K562 (cell line): ENCODE measurements at regions not wholly inside any gene's neighbourhood (a gene's known extent, or its start where the extent isn't known, plus 50 kb on each side); places are given as distances from the start of the nearest gene placed in this dataset.

Source experiments
- ATAC-seq: fragments of 200-7000 bp; cut with Tn5 transposase; 3 replicates; pipeline ENCODE4 v1.9.1; 2020; ENCODE audit warnings: moderate library complexity
- BruUV-seq: library from RNA; stranded (reverse); fragments of 400-500 nt; replicated peaks from 2 replicates; lab custom pipeline; 2021; lab: Mats Ljungman, UMichigan
- CTCF ChIA-PET: fragments of 300-600 bp; formaldehyde crosslinking; extraction: SDS; loops from one replicate; lab custom pipeline; 2021; ENCODE audit warnings: low intra/inter-chr PET ratio; lab: Yijun Ruan, JAX
- POLR2A ChIA-PET: fragments of 300-600, 350-650 bp; sonication (Branson Sonifier 250); formaldehyde crosslinking; extraction: SDS; loops from one replicate; lab custom pipeline; 2021; ENCODE audit warnings: antibody characterized with exemption, inconsistent platforms; lab: Yijun Ruan, JAX
- DNase-seq, 4 experiments: peaks; one replicate each; pipeline versions ENCODE4 v3.0.0 to v3.0.0-alpha.2; 2011 to 2018; ENCODE audit warnings: low spot score in 3 of 4, mixed read lengths in 3 of 4; ENCODE audit errors: extremely low read depth in 1 of 4
- FAIRE-seq: peaks from 2 replicates; lab custom pipeline; 2011; peaks lifted over from hg19 to GRCh38; lab: Jason Lieb, UNC
- H2AFZ ChIP-seq: 2 replicates; pipeline ENCODE4 v1.6.0; 2011; ENCODE audit warnings: low read depth, low read length, control low read depth, inconsistent platforms
- H3K27ac ChIP-seq: fragments of 200-600 bp; 3 replicates; pipeline ENCODE4 v1.8.0; 2011; ENCODE audit warnings: low read depth, mild to moderate bottlenecking, control low read depth, inconsistent platforms, low read length, moderate library complexity, mixed read lengths; ENCODE audit errors: extremely low read depth
- H3K27me3 ChIP-seq, 2 experiments: fragments of 300-600 bp in 1 of 2; 2 replicates in 1 of 2; 3 replicates in 1 of 2; pipeline versions ENCODE4 v1.6.0 to v1.8.0; 2011; ENCODE audit warnings: inconsistent platforms in 2 of 2, low read length in 2 of 2, mild to moderate bottlenecking in 1 of 2, mixed read lengths in 1 of 2, moderate library complexity in 1 of 2; ENCODE audit not compliant: control insufficient read depth in 2 of 2, insufficient read depth in 2 of 2
- H3K36me3 ChIP-seq: fragments of 300-600 bp; 3 replicates; pipeline ENCODE4 v1.8.0; 2011; ENCODE audit warnings: mild to moderate bottlenecking, low read length, inconsistent platforms; ENCODE audit not compliant: control insufficient read depth, insufficient read depth
- H3K4me1 ChIP-seq, 2 experiments: fragments of 200-600 bp in 1 of 2; replicated peaks in 1 of 2; 2 replicates in 1 of 2; 3 replicates in 1 of 2; pipeline versions ENCODE4 v1.5.1 to v1.8.0; 2011; ENCODE audit warnings: inconsistent platforms in 2 of 2, low read length in 2 of 2, mild to moderate bottlenecking in 1 of 2, mixed read lengths in 1 of 2, moderate library complexity in 1 of 2; ENCODE audit not compliant: control insufficient read depth in 2 of 2, insufficient read depth in 2 of 2
- H3K4me2 ChIP-seq: 2 replicates; pipeline ENCODE4 v1.6.1; 2011; ENCODE audit warnings: low read length, control low read depth, inconsistent platforms, mixed read lengths; ENCODE audit not compliant: insufficient read depth
- H3K4me3 ChIP-seq: fragments of 200-600 bp; sonication (generic), shearing (Covaris generic); 2 replicates; pipeline ENCODE4 v1.5.1; 2016; ENCODE audit warnings: control low read depth, inconsistent platforms
- H3K79me2 ChIP-seq: fragments of 200-600 bp; 3 replicates; pipeline ENCODE4 v1.8.0; 2011; ENCODE audit warnings: low read length, inconsistent platforms; ENCODE audit not compliant: control insufficient read depth, insufficient read depth
- H3K9ac ChIP-seq, 2 experiments: 2 replicates each; pipeline versions ENCODE4 v1.6.0 to v1.6.1; 2011; ENCODE audit warnings: low read depth in 2 of 2, low read length in 2 of 2, control low read depth in 1 of 2, inconsistent platforms in 1 of 2, mild to moderate bottlenecking in 1 of 2, mixed read lengths in 1 of 2; ENCODE audit not compliant: insufficient read depth in 1 of 2
- H3K9me1 ChIP-seq: one replicate; pipeline ENCODE4 v1.6.0; 2011; ENCODE audit warnings: inconsistent platforms, mild to moderate bottlenecking, low read length, moderate library complexity; ENCODE audit not compliant: control insufficient read depth, insufficient read depth
- H3K9me3 ChIP-seq: replicated peaks from 2 replicates; pipeline ENCODE4 v1.5.1; 2011; ENCODE audit warnings: low read depth, low read length, inconsistent platforms; ENCODE audit not compliant: control insufficient read depth, insufficient read depth
- H4K20me1 ChIP-seq: replicated peaks from 2 replicates; pipeline ENCODE4 v1.6.1; 2011; ENCODE audit warnings: low read length, inconsistent platforms, mixed read lengths; ENCODE audit not compliant: control insufficient read depth, insufficient read depth
- BRF2 ChIP-seq: IDR thresholded peaks from 3 replicates; pipeline ENCODE4 v1.6.1; 2011; ENCODE audit warnings: borderline replicate concordance, mild to moderate bottlenecking; ENCODE audit not compliant: insufficient read length, insufficient read depth
- EWSR1 ChIP-seq: fragments of 450-650 bp; IDR thresholded peaks from 2 replicates; pipeline ENCODE4 v1.6.1; 2018; ENCODE audit warnings: borderline replicate concordance, mild to moderate bottlenecking, low read depth, moderate library complexity; ENCODE audit not compliant: partially characterized antibody
- FUS ChIP-seq: fragments of 200-400 bp; formaldehyde crosslinking; optimal IDR thresholded peaks from 2 replicates; pipeline ENCODE3; 2017; ENCODE audit warnings: low read depth, low read length
- HMG20A ChIP-seq: fragments of 450-650 bp; formaldehyde crosslinking; conservative IDR thresholded peaks from 2 replicates; pipeline ENCODE4 v1.4.0; 2020; ENCODE audit warnings: mild to moderate bottlenecking, mixed read lengths
- POLR2G ChIP-seq: fragments of 200-400 bp; formaldehyde crosslinking; IDR thresholded peaks from 2 replicates; pipeline ENCODE4 v1.6.1; 2017; ENCODE audit warnings: low read depth, mild to moderate bottlenecking, antibody characterized with exemption, low read length, moderate library complexity
- SMAD2 ChIP-seq: fragments of 150-350 bp; IDR thresholded peaks from 2 replicates; pipeline ENCODE4 v1.6.1; 2014; ENCODE audit warnings: low read depth, mild to moderate bottlenecking, low read length
- SMAD3 ChIP-seq: fragments of 450-650 bp; formaldehyde crosslinking; conservative IDR thresholded peaks from 2 replicates; pipeline ENCODE4 v1.4.0; 2020; ENCODE audit warnings: mild to moderate bottlenecking
- USF2 ChIP-seq: sonication (generic); formaldehyde crosslinking; IDR thresholded peaks from 2 replicates; pipeline ENCODE4 v1.5.0; 2020; ENCODE audit warnings: missing genetic modification reagents
- ZBTB8A ChIP-seq: fragments of 450-650 bp; IDR thresholded peaks from 2 replicates; pipeline ENCODE4 v1.6.1; 2018; ENCODE audit warnings: mild to moderate bottlenecking, moderate library complexity; ENCODE audit not compliant: partially characterized antibody
- ZNF318 ChIP-seq, 2 experiments: fragments of 450-650 bp; IDR thresholded peaks; 2 replicates each; pipeline ENCODE4 v1.6.1; 2016; ENCODE audit warnings: mild to moderate bottlenecking in 2 of 2, borderline replicate concordance in 1 of 2, low read depth in 1 of 2, moderate library complexity in 1 of 2
- ZNF436 ChIP-seq: fragments of 250-450, 450-650 bp; sonication (Bioruptor Pico); formaldehyde crosslinking; IDR thresholded peaks from 2 replicates; pipeline ENCODE4 v1.7.0; 2020; ENCODE audit warnings: mild to moderate bottlenecking
- ZNF778 ChIP-seq: fragments of 450-650 bp; formaldehyde crosslinking; IDR thresholded peaks from 2 replicates; pipeline ENCODE4 v1.4.0; 2020; ENCODE audit warnings: mild to moderate bottlenecking, moderate library complexity
- in situ Hi-C: fragments of 300-500 bp; cut with MboI; formaldehyde crosslinking; loops from 4 replicates; pipeline ENCODE4 v1.15.0; 2018; ENCODE audit warnings: inconsistent platforms, mixed read lengths
- intact Hi-C: fragments of 100-400 bp; cut with micrococcal nuclease; formaldehyde crosslinking; loops from 2 replicates; pipeline ENCODE4 v1.14.2; 2022

GRCh38 chr21:16250273-16250672 lies 520.5 kb downstream of the USP25 start:
- no peak overlapping the region for H3K4me3 ChIP-seq
- CTCF ChIA-PET = no interaction called here
- H3K9me1 ChIP-seq = no peaks in the 10 kb centered on the region
- H4K20me1 ChIP-seq = no peaks in the 10 kb centered on the region
- DNase-seq (no peak), FAIRE-seq (no peak), ATAC-seq (no peak)
- intact Hi-C loops = no loop called here
- no peaks in the 10 kb centered on the region for H3K79me2 ChIP-seq
- in situ Hi-C loops = no loop called here
- H3K4me1 ChIP-seq = no peaks in the 10 kb centered on the region
- BruUV-seq = no TSS peak
- no peaks in the 10 kb centered on the region for H3K27me3 ChIP-seq
- no peaks in the 10 kb centered on the region for H3K36me3 ChIP-seq
- no peak overlapping the region for H3K27ac ChIP-seq
- H3K9ac ChIP-seq = no peak overlapping the region
- POLR2A ChIA-PET = no interaction called here
- no peak overlapping the region for H3K4me2 ChIP-seq
- no peak overlapping the region for H2AFZ ChIP-seq
- no peaks in the 10 kb centered on the region for H3K9me3 ChIP-seq
- TF ChIP-seq POLR2G = no peak
- TF ChIP-seq FUS = no peak
- no peak for TF ChIP-seq ZNF778 (CRISPR knock-in tag)
- TF ChIP-seq HMG20A = no peak
- no peak for TF ChIP-seq SMAD3
- no peak for TF ChIP-seq ZNF318 (IDR thresholded peaks at IDR 0.05; ENCODE audit: borderline replicate concordance in 1 of 2, low read depth in 1 of 2)
- TF ChIP-seq BRF2 = no peak
- no peak for TF ChIP-seq ZNF436 (CRISPR knock-in tag)
- TF ChIP-seq SMAD2 = no peak
- TF ChIP-seq USF2 (CRISPR knock-in tag) = no peak
- no peak for TF ChIP-seq ZBTB8A
- no peak for TF ChIP-seq EWSR1
